NCI-H1417 treated with DMSO at 0.1 percent for 48 hours (cell line): ENCODE measurements at regions not wholly inside any gene's neighbourhood (a gene's known extent, or its start where the extent isn't known, plus 50 kb on each side); places are given as distances from the start of the nearest gene placed in this dataset.
"Not testable (repeated sequence)": the region's sequence is repeated elsewhere in the genome, so short reads cannot be mapped to it uniquely, and the experiment has no call there.

ENCODE experiments used
- DNase-seq: peaks from one replicate; lab custom pipeline; 2025; lab: John Stamatoyannopoulos, UW

GRCh38 chr2:76256458-76257088, 545.9 kb upstream of the GCFC2 start:
- no peak for DNase-seq

- DNase-seq = no peak
Measured at GRCh38 chr2:76252704-76253103, 542.0 kb upstream of the GCFC2 start.

- DNase-seq = no peak
Measured at GRCh38 chr2:76251342-76251741, 540.6 kb upstream of the GCFC2 start.

GRCh38 chr2:76247006-76247405, 536.3 kb upstream of the GCFC2 start:
- no peak for DNase-seq

GRCh38 chr2:76211991-76212985, 501.6 kb upstream of the GCFC2 start:
- no peak for DNase-seq

GRCh38 chr2:76210551-76210950, 499.8 kb upstream of the GCFC2 start:
- no peak for DNase-seq

GRCh38 chr2:76204048-76204447, 493.3 kb upstream of the GCFC2 start:
- DNase-seq = no peak

GRCh38 chr2:76202866-76203265, 492.2 kb upstream of the GCFC2 start:
- no peak for DNase-seq

- peak; percentile 35 for DNase-seq
Measured at GRCh38 chr2:76197842-76198448, 487.2 kb upstream of the GCFC2 start.

GRCh38 chr2:76197428-76197827, 486.7 kb upstream of the GCFC2 start:
- DNase-seq = no peak

- no peak for DNase-seq
Measured at GRCh38 chr2:76194031-76194775, 483.5 kb upstream of the GCFC2 start.

GRCh38 chr2:76193089-76193488, 482.4 kb upstream of the GCFC2 start:
- DNase-seq = no peak

- no peak for DNase-seq
Measured at GRCh38 chr2:76188334-76189008, 477.8 kb upstream of the GCFC2 start.

- no peak for DNase-seq
Measured at GRCh38 chr2:76187415-76187814, 476.7 kb upstream of the GCFC2 start.

- no peak for DNase-seq
Measured at GRCh38 chr2:76180676-76181075, 470.0 kb upstream of the GCFC2 start.

GRCh38 chr2:76178610-76179009, 467.9 kb upstream of the GCFC2 start:
- no peak for DNase-seq

GRCh38 chr2:76175295-76175694, 464.6 kb upstream of the GCFC2 start:
- DNase-seq = no peak

GRCh38 chr2:76174505-76174904, 463.8 kb upstream of the GCFC2 start:
- DNase-seq = no peak

- DNase-seq = not testable (repeated sequence)
Measured at GRCh38 chr2:76173206-76173605, 462.5 kb upstream of the GCFC2 start.

GRCh38 chr2:76172154-76172595, 461.5 kb upstream of the GCFC2 start:
- not testable (repeated sequence) for DNase-seq

GRCh38 chr2:76170856-76171255, 460.1 kb upstream of the GCFC2 start:
- DNase-seq = no peak
